ENCODE measurements at regions not wholly inside any gene's neighbourhood (a gene's known extent, or its start where the extent isn't known, plus 50 kb on each side); places are given as distances from the start of the nearest gene placed in this dataset.

DNA sequence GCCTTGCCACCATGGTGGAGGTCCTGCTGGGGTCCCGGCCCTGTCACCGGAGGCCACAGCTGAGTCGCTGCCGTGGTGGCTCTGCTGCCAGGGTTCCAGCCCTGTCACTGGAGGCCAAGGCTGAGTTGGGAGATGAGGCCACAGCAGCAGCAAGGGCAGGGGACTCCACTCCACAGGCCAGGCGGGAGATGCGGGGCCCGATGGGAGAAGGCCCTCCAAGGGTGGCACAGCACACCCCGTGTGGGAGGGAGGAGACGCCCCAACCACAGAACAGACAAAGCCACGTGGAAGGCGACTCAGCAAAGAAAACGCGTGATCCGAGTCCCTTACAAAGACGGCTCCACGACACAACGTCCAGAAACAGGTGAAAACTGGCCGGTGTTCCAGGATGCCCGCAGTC lies 159.3 kb downstream of the BRD1 start:
- Mint-ChIP-seq H3K9me3 (peaks cover 6% of the 10 kb centered on the region), H3K27me3 (peaks cover 27% of the 10 kb centered on the region), H3K36me3 (ENCODE audit: low read depth) (peaks cover 3% of the 10 kb centered on the region), H3K27ac (peak overlapping the region; percentile 36), H3K4me3 (no peak overlapping the region), H3K4me1 (peaks cover 28% of the 10 kb centered on the region)
- CTCF ChIA-PET, result interaction anchor here (1.2 kb wide), 1 partner anchor 11 kb away, joined by 5 read pairs; no protein-coding TSS in a partner anchor
- no peak for DNase-seq
- POLR2A ChIA-PET, result no interaction called here

DNA sequence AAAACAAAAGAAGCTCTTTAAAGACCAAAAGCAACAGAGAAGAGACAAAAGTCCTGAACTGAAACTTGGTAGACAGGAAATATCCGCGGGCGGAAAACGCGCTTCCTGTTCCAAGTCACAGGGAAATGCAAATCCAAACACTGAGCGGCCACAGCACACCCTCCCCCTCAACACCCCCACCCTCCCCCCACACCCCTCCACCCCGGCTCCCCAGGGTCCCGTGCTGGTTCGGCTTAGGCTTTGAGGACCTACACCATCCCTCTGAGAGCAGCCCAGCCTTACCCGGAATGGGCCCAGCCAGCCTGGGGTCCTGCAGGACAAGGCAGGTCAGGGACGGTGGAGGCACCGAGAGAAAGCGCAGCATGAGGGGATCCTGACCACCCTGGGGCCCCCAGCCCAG lies 160.4 kb downstream of the BRD1 start:
- peaks cover 28% of the 10 kb centered on the region for H3K4me1 Mint-ChIP-seq
- CTCF ChIA-PET, result no interaction called here
- DNase-seq, result peak; percentile 18

DNA sequence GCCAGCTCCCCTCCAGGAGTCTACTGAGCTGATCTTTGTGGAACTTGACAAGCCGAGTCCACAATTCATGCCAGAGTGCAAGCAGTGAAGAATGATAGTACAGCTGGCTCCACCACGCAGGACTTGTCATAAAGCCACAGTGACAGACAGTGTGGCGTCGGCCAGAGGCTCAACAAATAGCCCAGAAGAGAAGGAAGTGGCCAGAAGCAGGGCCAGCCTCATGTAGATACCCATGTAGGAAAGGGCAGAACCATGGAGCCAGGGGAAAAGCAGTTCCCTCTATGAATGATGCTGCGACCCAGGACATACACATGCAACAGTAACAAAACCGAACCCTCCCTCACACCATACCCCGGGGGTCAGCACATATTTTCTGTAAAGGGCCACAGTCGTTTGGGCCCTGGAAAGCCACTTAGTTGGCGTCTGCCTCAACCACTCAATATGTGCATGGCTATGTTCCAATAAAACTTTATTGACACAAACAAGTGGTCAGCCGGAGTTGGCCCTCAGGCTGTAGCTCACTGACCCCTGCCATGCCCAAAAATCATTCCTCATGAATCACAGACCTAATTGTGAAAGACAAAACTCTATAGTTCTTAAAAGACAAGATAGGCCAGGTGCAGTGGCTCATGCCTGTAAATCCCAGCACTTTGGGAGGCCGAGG lies 161.4 kb downstream of the BRD1 start:
- no peak for DNase-seq
- peaks cover 18% of the 10 kb centered on the region for H3K27me3 Mint-ChIP-seq
- ChIA-PET POLR2A (no interaction called here), CTCF (interaction anchor here (0.6 to 1.5 kb wide), 3 partner anchors 13 to 124 kb away, joined by 3 to 4 read pairs (median 3); no protein-coding TSS in a partner anchor)
- H3K4me1 Mint-ChIP-seq, result peaks cover 24% of the 10 kb centered on the region
- peak overlapping the region; percentile 9 for H3K27ac Mint-ChIP-seq
- H3K4me3 Mint-ChIP-seq, result no peak overlapping the region
- H3K9me3 Mint-ChIP-seq, result peaks cover 6% of the 10 kb centered on the region
- H3K36me3 Mint-ChIP-seq (ENCODE audit: low read depth), result peaks cover 3% of the 10 kb centered on the region

More for the DNA sequence above, 160.4 kb downstream of the BRD1 start:
- peak overlapping the region; percentile 73 for H3K27ac Mint-ChIP-seq
- H3K9me3 Mint-ChIP-seq, result peaks cover 6% of the 10 kb centered on the region
- peak overlapping the region; percentile 50 for H3K4me3 Mint-ChIP-seq
- peaks cover 27% of the 10 kb centered on the region for H3K27me3 Mint-ChIP-seq
- peaks cover 3% of the 10 kb centered on the region for H3K36me3 Mint-ChIP-seq (ENCODE audit: low read depth)
- POLR2A ChIA-PET, result no interaction called here

DNA sequence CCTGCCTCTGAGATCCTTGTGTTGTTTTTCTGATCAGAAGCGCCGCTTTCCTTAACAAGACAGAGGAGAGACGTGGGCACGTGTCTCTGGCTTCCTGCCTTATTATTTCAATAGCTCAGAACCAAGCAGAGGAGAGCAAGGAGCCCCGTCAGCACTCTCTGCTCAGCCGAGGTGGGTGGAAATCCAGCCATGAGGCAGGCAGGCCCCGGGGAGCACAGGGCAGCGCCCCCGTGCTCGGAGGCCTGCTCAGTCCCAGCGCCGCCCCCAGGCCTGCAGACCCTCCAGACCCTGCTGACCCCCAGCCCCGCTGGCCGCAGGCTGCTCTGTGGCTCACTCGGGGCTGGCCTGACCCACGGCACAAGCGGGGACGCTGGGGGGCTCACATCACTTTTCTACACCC lies 162.8 kb downstream of the BRD1 start:
- no peak overlapping the region for H3K27ac Mint-ChIP-seq
- H3K36me3 Mint-ChIP-seq (ENCODE audit: low read depth), result peaks cover 2% of the 10 kb centered on the region
- ChIA-PET POLR2A (no interaction called here), CTCF (interaction anchor here (1.5 kb wide), 1 partner anchor 61 kb away, joined by 4 read pairs; no protein-coding TSS in a partner anchor)
- H3K9me3 Mint-ChIP-seq, result peaks cover 6% of the 10 kb centered on the region
- DNase-seq, result no peak
- no peak overlapping the region for H3K4me3 Mint-ChIP-seq
- H3K4me1 Mint-ChIP-seq, result peaks cover 19% of the 10 kb centered on the region
- peaks cover 12% of the 10 kb centered on the region for H3K27me3 Mint-ChIP-seq

DNA sequence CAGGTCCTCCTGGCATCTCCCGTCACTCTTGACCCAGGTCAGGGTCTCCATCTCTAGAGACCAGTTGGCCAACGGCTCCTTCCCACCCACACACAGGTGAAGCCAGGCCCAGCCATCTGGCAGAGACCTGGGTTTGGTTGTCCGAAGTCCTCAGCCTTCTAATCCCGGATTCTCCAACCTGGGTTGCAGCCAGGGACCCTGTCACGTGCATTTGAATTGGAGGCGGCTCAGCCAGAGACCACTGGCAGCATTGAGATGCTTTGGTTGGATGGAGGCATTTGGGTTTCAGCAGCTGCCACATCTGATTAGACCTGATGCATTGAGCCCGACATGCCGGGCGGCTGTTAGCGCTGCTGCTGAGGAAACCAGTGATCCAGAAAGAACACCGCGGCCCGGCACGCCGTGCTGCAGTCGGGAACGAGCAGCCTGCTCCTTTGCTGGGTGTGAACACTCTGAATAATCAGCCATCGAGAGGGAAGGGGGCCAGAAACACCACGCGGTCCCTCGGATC lies 163.2 kb downstream of the BRD1 start:
- POLR2A ChIA-PET, result no interaction called here
- Mint-ChIP-seq H3K4me3 (no peak overlapping the region), H3K27me3 (peaks cover 8% of the 10 kb centered on the region), H3K9me3 (peaks cover 6% of the 10 kb centered on the region), H3K27ac (no peak overlapping the region), H3K4me1 (peaks cover 18% of the 10 kb centered on the region), H3K36me3 (ENCODE audit: low read depth) (peaks cover 2% of the 10 kb centered on the region)
- no peak for DNase-seq
- CTCF ChIA-PET, result interaction anchor here (1.4 to 1.5 kb wide), 2 partner anchors 13 to 61 kb away, joined by 3 to 4 read pairs; no protein-coding TSS in a partner anchor

DNA sequence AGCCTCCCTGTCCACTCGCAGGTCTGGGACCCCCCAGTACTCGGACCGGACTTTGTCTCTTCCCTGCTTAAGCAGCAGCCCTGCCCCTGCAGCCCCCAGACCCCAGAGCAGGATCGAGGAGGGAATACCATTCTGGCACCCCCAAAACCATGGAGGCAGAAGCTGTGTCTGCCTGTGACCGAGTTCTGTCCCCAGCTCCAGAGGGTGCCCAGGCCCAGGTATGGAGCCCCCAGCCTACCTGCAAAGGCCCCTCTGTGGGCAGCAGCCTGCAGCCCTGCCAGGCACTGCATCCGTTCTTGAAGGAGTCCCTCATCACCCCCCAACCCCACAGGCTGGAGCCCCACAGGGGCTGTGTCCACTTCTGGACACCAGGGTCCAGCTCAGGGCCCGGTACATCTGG lies 163.8 kb downstream of the BRD1 start:
- Mint-ChIP-seq H3K27me3 (peaks cover 2% of the 10 kb centered on the region), H3K27ac (no peak overlapping the region), H3K36me3 (ENCODE audit: low read depth) (no peaks in the 10 kb centered on the region), H3K4me1 (peaks cover 15% of the 10 kb centered on the region), H3K4me3 (no peak overlapping the region), H3K9me3 (no peaks in the 10 kb centered on the region)
- DNase-seq, result no peak
- ChIA-PET POLR2A (no interaction called here), CTCF (interaction anchor here (1.4 kb wide), 1 partner anchor 13 kb away, joined by 3 read pairs; no protein-coding TSS in a partner anchor)

DNA sequence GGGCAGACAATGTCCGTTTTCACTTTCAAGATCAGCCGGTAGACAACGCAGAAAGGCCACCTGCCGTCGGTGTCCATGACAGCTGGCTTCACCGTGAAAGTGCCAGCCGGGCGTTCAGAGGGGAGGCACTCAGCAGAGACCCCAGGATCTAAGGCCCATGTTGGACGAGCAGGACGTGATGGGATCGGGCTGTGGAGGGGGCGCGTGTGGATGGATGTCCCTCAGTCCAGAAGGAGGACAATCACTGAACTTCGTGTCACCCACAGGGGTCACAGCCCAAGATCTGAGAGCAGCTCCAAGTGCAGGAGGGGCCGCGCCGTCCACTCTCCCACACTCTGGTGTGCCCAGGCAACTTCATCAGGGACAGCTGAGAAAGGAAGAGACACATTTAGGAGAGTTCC lies 164.4 kb downstream of the BRD1 start:
- H3K27ac Mint-ChIP-seq, result no peak overlapping the region
- no peaks in the 10 kb centered on the region for H3K27me3 Mint-ChIP-seq
- ChIA-PET CTCF (interaction anchor here (1.4 kb wide), 1 partner anchor 14 kb away, joined by 3 read pairs; no protein-coding TSS in a partner anchor), POLR2A (no interaction called here)
- H3K36me3 Mint-ChIP-seq (ENCODE audit: low read depth), result no peaks in the 10 kb centered on the region
- no peak for DNase-seq
- H3K4me1 Mint-ChIP-seq, result peaks cover 15% of the 10 kb centered on the region
- no peaks in the 10 kb centered on the region for H3K9me3 Mint-ChIP-seq
- H3K4me3 Mint-ChIP-seq, result no peak overlapping the region

DNA sequence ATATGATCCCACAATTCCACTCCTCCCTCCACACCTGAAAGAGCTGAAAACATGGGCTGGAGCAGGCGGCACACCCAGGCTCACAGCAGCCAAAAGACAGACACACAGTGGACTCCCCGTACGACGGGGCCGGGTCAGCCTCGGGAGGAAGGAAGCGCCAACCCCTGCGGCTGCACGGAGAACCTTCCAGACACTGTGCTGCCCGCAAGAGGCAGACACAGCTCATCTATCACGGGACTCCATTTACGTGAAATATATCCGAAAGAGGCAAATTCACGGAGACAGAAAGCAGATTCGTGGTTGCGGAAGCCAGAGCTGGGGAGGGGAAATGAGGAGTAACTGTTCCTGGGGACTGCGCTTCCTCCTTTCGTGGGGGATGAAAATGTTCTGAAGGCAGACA lies 165.0 kb downstream of the BRD1 start:
- Mint-ChIP-seq H3K4me1 (peaks cover 19% of the 10 kb centered on the region), H3K27ac (no peak overlapping the region), H3K9me3 (no peaks in the 10 kb centered on the region), H3K4me3 (no peak overlapping the region), H3K36me3 (ENCODE audit: low read depth) (peaks cover 4% of the 10 kb centered on the region), H3K27me3 (no peaks in the 10 kb centered on the region)
- DNase-seq, result no peak
- ChIA-PET CTCF (no interaction called here), POLR2A (no interaction called here)

DNA sequence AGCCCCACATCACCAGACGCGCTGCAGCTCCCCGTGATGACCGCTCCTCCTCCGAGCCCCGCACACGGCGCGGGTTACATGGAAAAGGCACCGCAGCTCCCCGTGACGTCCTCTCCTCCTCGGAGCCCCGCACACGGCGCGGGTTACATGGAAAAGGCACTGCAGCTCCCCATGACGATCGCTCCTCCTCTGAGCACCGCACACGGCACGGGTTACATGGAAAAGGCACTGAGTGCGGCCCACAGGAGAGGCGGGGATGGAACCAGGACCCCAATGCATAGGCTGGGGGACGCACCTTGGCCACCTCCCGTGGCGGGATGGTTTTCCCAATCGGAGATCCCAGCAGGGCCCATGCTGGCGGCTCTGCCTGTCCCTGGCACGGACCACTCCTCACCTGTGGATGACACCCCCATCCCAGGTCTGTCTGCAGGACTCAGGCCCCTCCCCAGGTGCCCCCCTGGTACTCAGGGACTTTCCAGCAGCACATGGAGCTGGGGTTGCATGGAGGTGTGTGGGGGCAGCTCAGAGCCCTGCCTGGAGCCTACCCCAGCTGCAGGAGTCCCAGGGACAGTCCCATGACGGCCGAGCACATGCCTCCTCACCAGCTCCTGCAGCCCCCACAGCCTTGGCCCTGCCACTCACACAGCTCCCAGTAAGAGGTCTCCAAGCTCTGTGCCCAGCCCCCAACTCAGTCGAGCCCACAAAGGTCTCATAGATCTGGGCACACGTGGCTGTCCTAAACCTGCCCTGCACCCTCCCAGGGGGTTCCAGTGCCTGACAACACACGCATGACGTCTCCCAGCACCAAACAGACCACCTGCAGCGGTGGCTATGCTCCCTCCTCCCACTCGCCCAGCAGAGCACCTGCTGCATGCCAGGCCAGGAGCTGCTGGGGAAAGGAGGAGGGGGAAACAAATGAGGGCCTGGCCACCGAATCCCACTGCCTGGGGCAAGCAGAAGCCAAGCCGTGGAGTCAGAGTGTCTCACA lies 166.6 kb downstream of the BRD1 start:
- H3K9me3 Mint-ChIP-seq, result no peaks in the 10 kb centered on the region
- ChIA-PET POLR2A (no interaction called here), CTCF (interaction anchor here (1.6 kb wide), 1 partner anchor 16 kb away, joined by 3 read pairs; no protein-coding TSS in a partner anchor)
- peaks cover 11% of the 10 kb centered on the region for H3K4me1 Mint-ChIP-seq
- no peaks in the 10 kb centered on the region for H3K27me3 Mint-ChIP-seq
- DNase-seq, result no peak
- no peak overlapping the region for H3K4me3 Mint-ChIP-seq
- peaks cover 8% of the 10 kb centered on the region for H3K36me3 Mint-ChIP-seq (ENCODE audit: low read depth)
- no peak overlapping the region for H3K27ac Mint-ChIP-seq

DNA sequence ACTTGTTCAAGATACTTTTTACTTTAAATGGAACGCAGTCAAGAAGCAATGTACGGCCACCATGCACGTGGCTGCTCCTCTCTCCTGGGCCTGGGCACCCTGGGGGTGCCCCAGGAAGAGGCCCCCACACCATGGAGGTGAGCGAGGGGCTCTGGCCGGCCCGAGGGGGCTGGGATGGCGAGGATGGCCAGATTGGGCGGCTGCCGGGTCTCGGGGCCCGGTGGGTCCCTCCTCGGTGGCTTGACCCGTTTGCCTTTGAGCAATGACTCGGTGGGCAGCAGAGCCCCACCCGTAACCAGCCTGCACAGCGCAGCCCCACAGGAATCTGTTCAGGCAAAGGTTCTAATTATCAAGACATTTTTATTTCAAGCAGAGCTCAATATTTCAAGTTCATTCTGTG lies 167.4 kb downstream of the BRD1 start:
- CTCF ChIA-PET, result no interaction called here
- POLR2A ChIA-PET, result no interaction called here
- Mint-ChIP-seq H3K9me3 (no peaks in the 10 kb centered on the region), H3K36me3 (ENCODE audit: low read depth) (peaks cover 12% of the 10 kb centered on the region), H3K27ac (no peak overlapping the region), H3K4me3 (no peak overlapping the region), H3K27me3 (no peaks in the 10 kb centered on the region), H3K4me1 (peaks cover 17% of the 10 kb centered on the region)
- DNase-seq, result no peak

DNA sequence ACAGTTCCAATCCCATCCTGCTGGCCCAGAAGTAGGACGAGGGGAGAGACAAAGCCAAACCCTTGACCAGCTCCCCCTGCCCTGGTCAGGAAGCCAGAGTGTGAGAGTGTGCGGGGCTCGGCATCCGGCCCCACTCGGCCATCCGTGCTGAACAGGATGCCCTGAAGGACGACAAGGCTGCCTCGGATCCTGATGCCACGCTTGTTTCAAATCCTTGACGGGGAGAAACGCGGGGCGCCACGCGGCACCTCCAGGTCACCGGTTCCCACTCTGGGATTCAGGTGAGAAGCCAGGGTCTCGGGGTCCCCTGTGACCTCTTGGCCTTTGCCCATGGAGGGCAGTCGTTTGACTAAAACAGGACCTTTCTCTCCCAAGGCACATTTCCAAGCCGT lies 167.8 kb downstream of the BRD1 start:
- H3K4me3 Mint-ChIP-seq, result no peak overlapping the region
- ChIA-PET CTCF (no interaction called here), POLR2A (no interaction called here)
- H3K9me3 Mint-ChIP-seq, result no peaks in the 10 kb centered on the region
- peaks cover 20% of the 10 kb centered on the region for H3K4me1 Mint-ChIP-seq
- peaks cover 12% of the 10 kb centered on the region for H3K36me3 Mint-ChIP-seq (ENCODE audit: low read depth)
- H3K27me3 Mint-ChIP-seq, result no peaks in the 10 kb centered on the region
- no peak overlapping the region for H3K27ac Mint-ChIP-seq
- no peak for DNase-seq

DNA sequence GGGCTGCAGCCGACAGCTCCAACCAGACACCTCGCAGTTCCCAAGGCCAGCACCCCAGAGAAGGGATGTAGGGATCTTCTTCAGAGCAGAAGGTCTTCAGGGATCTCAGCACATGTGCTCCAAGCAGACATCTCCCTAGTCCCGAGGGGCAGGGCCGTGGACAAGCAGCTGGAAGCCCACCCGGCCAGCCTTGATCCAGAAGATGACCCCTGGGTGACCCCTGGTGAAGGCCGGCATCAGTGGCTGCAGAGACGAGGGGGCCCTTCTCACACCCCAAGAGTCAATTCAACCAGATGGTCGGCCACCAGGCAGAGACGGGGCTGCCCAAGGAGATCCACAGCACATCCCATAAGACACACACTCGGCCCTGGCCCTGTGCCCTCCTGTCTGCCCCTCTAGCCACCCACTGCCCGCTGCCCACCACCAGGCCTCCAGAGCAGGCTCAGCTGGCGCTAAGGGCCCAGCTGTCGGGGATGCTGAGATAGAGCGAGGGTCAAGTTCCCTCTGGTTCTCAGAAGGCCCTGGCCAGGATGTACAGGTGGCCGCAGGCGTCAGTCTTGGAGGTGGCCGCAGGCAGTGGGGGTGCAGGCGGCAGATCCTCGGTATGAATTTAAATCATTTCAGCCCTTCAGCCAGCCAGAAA lies 168.3 kb downstream of the BRD1 start:
- Mint-ChIP-seq H3K27me3 (no peaks in the 10 kb centered on the region), H3K9me3 (no peaks in the 10 kb centered on the region), H3K4me3 (no peak overlapping the region), H3K36me3 (ENCODE audit: low read depth) (peaks cover 14% of the 10 kb centered on the region), H3K27ac (no peak overlapping the region), H3K4me1 (peaks cover 24% of the 10 kb centered on the region)
- DNase-seq, result no peak
- POLR2A ChIA-PET, result no interaction called here
- CTCF ChIA-PET, result no interaction called here

DNA sequence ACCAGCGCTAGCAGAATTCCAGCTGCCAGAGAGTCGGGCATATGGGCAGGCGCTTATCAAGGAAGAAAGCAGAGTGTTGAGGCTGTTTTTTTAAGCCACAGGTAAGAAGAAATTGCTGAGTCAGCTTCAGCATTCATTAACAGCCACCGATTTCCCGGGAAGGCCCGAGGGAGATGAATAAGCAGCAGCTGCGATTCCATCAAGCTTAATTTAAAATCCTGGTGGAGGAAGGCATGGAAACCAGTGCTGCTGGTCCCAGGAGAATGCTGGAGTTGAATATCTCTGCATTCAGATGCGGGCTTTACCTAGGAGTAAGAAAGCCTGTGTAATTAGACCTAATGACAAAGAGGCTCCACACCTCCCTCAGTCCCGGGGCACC lies 168.8 kb downstream of the BRD1 start:
- Mint-ChIP-seq H3K27me3 (no peaks in the 10 kb centered on the region), H3K4me3 (no peak overlapping the region), H3K9me3 (no peaks in the 10 kb centered on the region), H3K36me3 (ENCODE audit: low read depth) (peaks cover 14% of the 10 kb centered on the region), H3K4me1 (peaks cover 24% of the 10 kb centered on the region), H3K27ac (peak overlapping the region; percentile 50)
- CTCF ChIA-PET, result no interaction called here
- no peak for DNase-seq
- POLR2A ChIA-PET, result no interaction called here

All from activated CD4-positive, alpha-beta T cell treated with anti-CD3 and anti-CD28 coated beads, Interleukin-2, amount 10 ng/mL, durations not matched to agents 7 days and 5 days (primary cell).